AG09309 (cell line): ENCODE measurements at regions not wholly inside any gene's neighbourhood (a gene's known extent, or its start where the extent isn't known, plus 50 kb on each side); places are given as distances from the start of the nearest gene placed in this dataset.
"Not testable (repeated sequence)": the region's sequence is repeated elsewhere in the genome, so short reads cannot be mapped to it uniquely, and the experiment has no call there.

Experiments
- DNase-seq: peaks from one replicate; pipeline ENCODE4 v3.0.0-alpha.2; 2010; ENCODE audit warnings: low read depth
- H3K4me3 ChIP-seq: 2 replicates; pipeline ENCODE4 v1.5.1; 2011; ENCODE audit warnings: mild to moderate bottlenecking, low read depth, low read length, moderate library complexity; ENCODE audit not compliant: control insufficient read depth
- CTCF ChIP-seq: IDR thresholded peaks from 2 replicates; pipeline ENCODE4 v1.5.1; 2011; ENCODE audit warnings: mild to moderate bottlenecking, low read depth, low read length, inconsistent platforms; ENCODE audit not compliant: insufficient read depth, control insufficient read depth; ENCODE audit errors: missing control alignments

GRCh38 chr18:40160361-40160760 is 1794.7 kb upstream of the PIK3C3 start:
- H3K4me3 ChIP-seq, result no peak overlapping the region
- no peak for DNase-seq
- TF ChIP-seq CTCF, result no peak

- no peak overlapping the region for H3K4me3 ChIP-seq
- no peak for DNase-seq
- TF ChIP-seq CTCF, result peak; percentile 12
Observed at GRCh38 chr18:40159141-40160017, 1795.7 kb upstream of the PIK3C3 start.

- TF ChIP-seq CTCF, result no peak
- H3K4me3 ChIP-seq, result no peak overlapping the region
- DNase-seq, result no peak
Observed at GRCh38 chr18:40157120-40157519, 1797.9 kb upstream of the PIK3C3 start.

GRCh38 chr18:40152859-40153258 is 1802.2 kb upstream of the PIK3C3 start:
- TF ChIP-seq CTCF, result no peak
- H3K4me3 ChIP-seq, result no peak overlapping the region
- no peak for DNase-seq

GRCh38 chr18:40148960-40149359 is 1806.1 kb upstream of the PIK3C3 start:
- no peak for DNase-seq
- TF ChIP-seq CTCF, result no peak
- H3K4me3 ChIP-seq, result no peak overlapping the region

- DNase-seq, result no peak
- TF ChIP-seq CTCF, result no peak
- no peak overlapping the region for H3K4me3 ChIP-seq
Observed at GRCh38 chr18:40133253-40133652, 1821.8 kb upstream of the PIK3C3 start.

- DNase-seq, H3K4me3 ChIP-seq: not testable (repeated sequence)
Observed at GRCh38 chr18:40132438-40132837, 1822.6 kb upstream of the PIK3C3 start.
